CD4-positive, alpha-beta T cell treated with Interleukin-21 for 1 hour (primary cell): ENCODE measurements at regions not wholly inside any gene's neighbourhood (a gene's known extent, or its start where the extent isn't known, plus 50 kb on each side); places are given as distances from the start of the nearest gene placed in this dataset.

Source experiments
- DNase-seq: peaks from one replicate; pipeline ENCODE4 v3.0.0-alpha.2; 2020

DNA sequence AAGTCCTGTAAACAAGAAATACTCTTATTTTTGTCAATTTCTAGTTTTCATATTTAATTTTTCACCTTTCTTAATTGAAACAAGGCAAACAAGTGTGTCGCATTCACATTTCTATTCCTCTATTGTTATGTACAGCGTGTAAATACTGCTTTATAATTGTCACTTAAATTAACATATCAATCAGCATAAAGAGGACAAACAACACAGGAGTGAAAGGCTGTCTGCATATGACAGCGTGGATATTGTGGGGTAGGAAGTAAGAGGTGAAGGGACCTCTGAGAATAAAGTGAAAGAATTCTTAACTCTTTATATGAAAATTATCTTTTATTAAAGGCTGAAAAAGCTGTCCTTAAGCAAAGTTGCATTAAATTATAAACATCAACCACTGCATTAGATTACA lies 797.9 kb upstream of the COBL start:
- no peak for DNase-seq

DNA sequence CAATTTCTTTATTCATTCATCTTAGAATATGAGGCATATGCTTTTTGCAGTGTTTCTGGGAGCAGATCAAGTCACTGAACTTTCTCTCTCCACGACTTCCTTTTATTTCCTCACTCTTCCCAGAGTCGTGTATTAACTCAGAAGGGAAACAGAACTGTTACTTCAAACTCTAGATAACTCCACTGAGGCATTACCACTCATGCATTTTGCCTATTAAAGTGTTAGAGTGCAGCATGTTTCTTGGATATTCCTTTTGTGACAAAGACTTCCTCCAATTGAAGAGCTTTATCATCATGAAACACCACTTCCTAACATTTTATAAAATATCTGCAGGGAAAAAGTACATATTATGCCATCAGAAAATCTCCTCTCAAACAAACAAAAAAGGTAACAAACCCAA lies 797.4 kb upstream of the COBL start:
- DNase-seq, result no peak

DNA sequence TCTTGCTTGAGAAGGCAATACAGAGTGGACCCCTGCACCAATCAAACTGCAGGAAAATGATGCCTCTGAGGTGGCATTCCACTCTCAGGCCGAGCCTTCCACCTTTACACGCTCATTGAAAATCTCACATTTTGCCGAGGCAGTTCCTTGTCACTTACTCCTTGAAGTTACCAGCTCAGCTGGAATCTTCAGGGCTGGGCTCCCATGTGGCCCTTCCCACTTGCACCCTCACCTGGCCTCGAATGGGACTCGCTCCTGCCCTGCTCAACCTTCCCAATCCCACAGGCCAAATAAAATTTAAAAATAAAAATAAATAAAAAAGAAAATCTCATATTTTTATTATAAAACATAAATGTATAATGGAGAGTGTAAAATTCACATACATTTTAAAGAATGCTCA lies 790.7 kb upstream of the COBL start:
- DNase-seq, result no peak

DNA sequence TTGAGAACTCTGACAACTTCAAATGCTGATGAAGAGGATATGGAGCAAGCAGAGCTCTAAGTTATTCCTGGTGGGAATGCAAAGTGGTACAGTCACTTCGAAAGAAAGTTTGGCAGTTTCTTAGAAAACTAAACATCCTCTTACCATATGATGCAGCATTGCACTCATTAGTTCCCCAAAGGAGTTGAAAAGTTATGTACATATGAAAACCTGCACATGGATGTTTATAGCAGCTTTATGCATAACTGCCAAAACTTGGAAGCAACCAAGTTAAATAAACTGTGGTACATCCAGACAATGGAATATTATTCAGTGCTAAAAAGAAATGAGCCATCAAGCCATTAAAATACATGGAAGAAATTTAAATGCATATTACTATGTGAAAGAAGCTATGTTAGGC lies 779.3 kb upstream of the COBL start:
- DNase-seq, result no peak

DNA sequence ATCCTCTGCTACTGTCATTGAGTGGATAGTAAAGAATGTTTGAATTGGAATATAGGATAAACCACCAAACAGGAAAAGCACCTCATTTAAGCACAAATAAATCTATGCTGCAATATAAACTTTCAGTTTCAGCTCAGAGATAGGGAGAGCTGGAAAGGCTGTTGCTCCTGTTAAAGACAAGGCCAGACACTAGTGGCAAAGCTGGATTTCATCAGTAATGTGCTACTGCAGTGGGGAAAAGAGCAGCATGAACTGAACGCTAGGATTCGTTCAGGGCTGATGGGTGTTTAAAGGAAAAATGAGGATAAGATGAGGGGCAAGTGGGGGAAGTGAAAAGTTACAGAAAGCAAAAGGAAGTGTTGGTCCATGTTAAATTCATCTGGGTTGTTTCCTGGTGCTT lies 775.4 kb upstream of the COBL start:
- DNase-seq, result no peak

DNA sequence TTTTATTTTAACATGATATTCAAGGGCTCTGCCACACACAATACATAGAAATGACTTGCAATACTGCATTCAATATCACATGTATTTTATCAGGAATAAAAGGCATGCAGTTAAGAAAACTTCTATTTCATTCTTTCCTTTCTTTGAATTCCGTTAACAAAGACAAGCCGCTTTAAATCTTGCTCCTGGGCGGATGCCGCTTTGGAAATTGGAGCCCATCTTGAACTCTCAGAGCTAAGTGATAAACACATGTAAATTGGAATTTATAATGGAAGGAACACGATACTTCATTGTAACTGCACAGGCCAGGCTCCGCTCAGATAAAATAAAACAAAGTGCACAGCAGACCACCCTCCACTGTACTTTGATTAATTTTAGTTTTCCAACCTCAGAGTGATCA lies 774.5 kb upstream of the COBL start:
- DNase-seq, result no peak

DNA sequence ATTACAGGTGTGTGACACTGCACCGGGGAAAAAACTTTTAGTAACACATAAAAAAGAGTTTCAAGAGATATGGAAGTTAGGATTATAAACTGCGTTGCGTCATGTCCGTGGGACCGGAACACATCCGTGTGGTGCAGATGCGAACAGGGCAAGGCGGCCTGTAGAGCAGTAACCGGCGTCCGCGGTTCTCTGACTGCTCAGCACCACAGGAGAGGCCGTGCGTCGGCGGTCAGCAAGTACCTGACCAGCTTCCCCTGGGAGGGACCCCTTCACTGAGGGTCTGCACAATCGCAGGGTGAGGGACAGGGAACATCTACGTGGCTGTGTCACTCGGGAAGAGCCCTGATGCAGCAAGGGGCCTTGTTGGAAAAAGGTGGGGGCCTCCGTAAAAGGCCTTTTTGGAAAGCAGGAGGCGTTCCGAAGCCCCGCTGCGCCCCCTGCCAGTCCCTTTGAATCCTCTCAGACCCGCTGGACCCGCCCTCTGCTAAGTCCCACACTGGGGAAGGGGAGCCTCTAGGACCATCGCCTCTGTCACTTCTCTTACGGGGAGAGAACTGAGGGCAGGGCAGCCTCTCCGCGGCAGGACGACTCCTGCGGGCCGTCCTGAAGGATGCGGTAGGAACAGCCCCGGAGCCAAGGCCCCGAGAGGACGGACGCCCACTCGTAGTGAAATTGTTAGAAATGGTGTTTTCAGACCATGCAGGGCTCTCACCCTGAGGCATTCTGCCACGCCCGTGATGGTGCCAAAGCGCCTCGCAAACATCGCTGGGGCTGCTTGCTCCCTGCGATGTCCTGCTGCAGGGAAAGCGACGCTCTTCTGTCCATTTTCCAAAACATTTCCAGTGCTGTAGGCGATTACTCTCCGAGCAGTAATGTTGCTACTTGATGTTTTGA lies 771.6 kb upstream of the COBL start:
- DNase-seq, result no peak

DNA sequence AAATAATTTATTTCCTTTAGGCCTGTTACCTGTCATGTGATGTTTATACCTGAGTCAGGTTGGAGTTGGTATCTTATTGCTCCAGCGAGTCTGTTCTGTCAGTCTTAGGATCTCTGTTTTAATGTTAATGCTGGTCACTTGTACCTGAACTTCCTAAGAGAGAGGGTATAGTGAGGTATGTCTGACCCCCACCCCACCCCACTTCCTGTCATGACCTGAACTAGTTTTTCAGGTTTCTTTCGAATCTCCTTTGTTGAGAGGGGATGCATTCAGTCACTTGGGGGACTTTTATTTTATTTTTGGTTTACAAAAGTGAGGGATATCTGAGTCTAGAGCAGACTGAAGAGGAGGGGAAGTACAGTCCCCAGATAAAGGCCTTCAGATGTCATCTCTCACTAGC lies 769.0 kb upstream of the COBL start:
- no peak for DNase-seq

DNA sequence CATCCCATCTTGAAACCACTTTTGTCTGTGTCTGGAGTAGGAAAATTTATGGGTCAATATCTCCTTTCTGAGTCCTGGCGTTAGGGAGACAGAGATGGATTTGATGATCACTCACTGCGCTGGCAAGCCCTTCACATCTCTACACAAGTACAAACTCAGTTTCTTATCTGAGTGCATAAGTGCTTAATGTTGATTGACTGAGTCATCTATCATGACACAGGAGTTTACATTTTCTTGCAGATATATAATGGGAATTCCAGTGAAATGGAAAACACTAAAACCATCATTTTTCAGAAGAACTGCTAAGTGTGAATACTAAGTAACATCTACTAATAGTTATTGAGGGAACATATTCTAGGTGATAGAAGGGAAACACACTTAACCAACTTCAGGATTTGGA lies 763.9 kb upstream of the COBL start:
- no peak for DNase-seq

DNA sequence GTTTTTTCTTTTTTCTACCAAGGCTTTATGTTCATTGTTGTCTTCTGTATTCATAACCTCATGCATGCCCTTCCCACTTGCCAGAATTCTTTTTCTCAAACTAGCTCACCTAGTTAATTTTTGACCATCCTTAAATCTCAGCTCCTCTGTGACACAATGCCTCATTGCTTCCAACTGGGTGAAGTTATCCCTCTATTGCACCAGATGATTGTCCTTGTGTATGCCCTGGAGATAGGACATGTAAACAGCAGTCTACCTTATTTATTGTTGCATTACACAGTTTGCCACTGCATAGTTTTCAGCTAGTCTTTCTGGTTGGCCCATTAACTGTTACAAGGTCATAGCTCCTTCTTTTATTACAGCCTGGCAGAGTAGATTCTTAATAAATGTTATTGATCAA lies 763.1 kb upstream of the COBL start:
- DNase-seq, result no peak

DNA sequence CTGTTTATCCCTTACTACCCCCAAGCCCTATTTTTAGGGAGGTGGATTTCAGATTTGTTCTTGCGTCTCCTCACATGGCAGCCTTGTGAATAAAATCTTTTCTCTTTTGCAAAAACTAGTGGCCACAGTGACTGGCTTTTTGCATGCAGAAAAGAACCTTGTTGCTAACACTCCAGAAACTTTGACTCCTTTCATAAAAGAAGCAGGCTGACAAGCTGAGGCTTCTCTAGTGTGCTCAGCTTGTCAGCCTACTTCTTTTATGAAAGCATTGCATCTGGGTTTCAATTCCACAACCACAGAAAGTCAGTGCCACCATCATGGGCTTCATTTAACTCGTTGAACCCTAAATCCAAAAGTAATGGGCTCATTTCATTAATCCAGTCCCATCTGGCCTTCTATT lies 761.0 kb upstream of the COBL start:
- DNase-seq, result no peak

DNA sequence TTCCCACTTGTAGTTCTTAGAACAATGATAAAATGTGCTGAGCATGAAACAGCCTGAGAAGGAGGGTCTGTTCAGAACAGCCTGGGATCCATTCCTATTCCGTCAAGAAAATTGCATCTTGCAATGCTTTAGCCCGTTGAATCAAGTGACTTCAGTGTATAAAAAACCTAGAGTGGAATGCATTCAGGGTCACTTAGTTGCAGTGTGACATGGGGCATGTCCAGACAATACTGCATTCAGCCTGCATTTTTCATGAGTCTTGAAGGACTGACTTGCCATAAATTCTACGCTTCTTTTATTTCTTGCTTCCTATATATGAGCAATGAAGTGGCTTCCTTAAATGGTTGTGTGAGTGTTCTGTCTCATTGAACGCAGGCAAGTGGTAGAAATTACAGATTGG lies 758.3 kb upstream of the COBL start:
- DNase-seq, result no peak

DNA sequence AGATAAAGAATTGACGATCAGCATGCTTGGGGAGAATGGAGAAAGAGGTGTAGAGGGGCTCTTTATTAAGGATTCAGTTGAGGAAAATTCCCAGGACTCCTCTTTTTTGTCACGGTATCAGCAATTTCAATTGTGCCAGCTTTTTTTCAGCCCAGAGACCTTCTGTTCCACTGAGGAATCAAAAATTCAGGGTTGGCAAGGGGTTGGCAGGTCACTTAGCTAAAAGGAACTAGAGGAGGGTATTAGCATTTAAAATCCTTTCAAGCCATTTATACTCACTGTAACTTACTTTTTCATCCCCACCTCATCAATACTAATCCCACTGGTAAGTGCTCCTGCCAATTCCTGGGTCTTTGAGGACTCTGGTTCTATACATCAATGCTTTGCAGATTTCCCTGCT lies 757.5 kb upstream of the COBL start:
- no peak for DNase-seq

DNA sequence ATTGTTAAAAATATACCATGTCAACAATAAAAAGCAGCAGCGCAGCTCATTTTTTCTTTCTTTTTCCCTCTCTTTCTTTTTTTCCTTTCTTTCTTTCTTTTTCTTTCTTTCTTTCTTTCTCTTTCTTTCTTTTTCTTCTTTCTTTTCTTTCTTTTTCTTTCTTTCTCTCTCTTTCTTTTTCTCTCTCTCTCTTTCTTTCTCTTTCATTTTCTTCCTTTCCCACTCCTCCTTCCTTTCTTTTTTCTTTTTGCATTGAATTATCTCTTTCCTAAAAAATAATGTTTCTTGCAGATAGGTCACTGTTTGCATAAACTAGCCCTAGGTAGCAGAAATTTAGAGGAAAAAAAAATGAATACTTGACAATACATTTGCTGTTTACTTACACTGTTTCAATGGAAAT lies 755.1 kb upstream of the COBL start:
- no peak for DNase-seq

DNA sequence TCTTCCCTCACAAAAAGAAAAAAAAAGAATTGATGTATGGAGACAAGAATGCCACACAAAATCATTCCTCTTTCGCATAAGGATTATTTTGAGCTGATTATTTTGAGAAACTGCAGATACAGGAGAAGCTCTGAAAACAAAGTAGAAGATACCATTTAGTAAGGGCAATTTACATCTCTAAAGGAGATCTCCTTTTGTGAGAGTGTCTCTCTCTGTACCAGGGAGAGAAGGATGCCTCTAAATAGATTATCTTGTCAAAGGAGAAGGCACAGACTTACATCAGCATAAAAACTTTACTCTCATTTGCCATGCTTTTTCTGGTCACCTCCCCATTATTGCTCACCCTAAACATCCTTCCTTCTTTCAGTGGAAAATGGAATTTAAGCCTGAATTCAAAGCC lies 747.9 kb upstream of the COBL start:
- no peak for DNase-seq

DNA sequence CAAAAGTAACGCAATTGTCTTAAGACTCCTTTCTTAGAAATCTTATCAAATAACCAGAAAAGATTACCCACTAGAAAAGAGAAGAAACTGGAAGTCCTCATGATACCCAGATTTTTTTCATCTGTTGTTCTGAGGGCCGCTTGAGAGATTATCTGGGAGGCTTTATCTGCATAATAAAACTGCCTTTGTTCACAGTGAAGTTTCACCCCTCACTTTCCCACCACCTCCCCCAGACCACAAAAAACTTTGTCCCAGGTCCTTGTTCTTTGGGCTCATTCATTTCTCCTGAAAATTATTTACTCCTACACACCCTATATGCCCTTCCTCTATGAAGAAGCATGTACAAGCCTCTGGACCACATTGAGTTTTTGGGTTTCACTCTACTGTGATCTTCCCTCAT lies 745.1 kb upstream of the COBL start:
- no peak for DNase-seq

DNA sequence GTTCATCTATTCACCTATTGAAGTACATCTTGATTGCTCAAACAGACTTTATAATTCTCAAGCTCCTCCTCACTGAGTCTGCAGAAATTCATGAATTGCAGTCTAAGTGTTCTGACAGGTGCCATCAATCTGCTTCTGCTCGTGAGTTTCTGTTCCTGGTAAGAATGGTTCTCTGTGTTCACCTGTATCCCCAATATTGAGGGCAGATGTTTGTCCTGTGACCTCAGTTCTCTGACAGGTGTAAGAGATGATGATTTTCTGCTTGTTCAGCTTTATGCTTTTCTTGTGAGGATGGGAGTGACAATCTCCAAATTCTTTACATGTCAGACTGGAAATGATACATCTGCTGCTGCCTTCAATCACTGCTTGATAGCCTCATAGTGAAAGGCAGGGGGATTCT lies 736.9 kb upstream of the COBL start:
- no peak for DNase-seq

DNA sequence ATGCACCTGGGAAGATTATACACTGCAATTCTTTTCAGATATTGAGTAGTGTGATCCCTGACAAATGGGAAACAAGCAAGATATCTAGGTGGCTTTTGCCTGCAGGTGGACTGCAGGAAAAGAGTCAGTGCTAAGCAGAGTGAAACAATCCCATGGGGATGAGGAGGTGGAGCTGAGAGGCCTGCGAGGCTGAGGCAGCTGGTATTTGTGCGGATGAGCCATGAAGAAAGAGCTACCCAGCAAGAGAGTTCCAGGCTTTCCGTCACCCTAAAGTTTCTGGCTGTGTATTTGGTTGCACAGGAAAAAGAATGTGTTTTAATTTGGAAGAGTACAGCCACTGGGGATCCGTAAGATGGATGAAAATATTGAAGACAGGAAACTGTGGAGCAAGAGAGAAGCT lies 714.1 kb upstream of the COBL start:
- no peak for DNase-seq

DNA sequence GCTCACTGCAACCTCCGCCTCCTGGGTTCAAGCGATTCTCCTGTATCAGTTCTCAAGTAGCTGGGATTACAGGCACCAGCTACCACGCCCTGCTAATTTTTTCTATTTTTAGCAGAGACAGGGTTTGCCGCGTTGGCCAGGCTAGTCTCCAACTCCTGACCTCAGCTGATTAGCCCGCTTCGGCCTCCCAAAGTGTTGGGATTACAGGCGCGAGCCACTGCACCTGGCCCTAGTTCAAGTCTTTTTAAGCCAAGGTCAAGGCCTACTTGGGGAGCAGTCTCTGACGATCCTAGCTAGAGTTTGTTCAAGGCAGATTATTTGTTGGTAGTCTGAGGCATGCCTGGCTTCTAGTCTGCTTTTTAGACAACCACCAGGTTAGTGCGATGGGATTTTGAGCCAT lies 709.5 kb upstream of the COBL start:
- DNase-seq, result no peak

DNA sequence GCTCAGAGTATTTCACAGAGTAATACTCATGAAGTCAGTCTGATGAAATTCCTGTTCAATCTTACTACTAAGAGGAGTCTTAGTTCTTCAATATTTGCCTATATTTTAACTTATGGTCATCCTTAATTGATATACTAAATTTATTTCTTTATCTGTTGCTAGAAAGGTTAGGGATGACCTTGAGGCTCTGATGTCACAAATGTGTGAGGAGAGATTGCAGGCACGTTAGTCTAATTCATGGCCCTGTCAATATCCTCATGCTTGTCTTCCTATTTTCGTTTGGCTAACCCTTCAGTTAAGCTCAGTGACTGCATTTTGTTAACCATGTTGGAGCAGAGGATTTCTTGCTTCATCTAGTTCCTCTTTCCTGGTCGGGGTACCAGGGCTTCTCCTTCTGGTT lies 704.7 kb upstream of the COBL start:
- no peak for DNase-seq

DNA sequence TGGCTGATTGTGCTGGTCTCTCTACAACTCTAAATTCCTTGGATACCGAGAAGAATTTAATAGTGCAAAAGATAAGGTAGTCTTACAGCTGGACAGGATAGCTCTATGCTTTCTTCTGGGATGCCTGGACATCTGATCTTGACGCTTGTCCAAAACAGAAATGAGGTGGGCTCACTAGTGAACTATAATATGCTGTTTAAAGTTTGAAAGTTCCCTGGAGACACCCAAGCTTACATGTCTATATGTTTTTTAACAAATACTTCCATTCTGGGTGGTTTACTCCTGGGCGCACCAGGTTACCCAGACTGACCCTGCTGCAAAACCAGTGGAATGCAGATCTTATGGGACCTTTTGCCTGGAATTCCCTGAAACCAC lies 702.1 kb upstream of the COBL start:
- DNase-seq, result no peak

DNA sequence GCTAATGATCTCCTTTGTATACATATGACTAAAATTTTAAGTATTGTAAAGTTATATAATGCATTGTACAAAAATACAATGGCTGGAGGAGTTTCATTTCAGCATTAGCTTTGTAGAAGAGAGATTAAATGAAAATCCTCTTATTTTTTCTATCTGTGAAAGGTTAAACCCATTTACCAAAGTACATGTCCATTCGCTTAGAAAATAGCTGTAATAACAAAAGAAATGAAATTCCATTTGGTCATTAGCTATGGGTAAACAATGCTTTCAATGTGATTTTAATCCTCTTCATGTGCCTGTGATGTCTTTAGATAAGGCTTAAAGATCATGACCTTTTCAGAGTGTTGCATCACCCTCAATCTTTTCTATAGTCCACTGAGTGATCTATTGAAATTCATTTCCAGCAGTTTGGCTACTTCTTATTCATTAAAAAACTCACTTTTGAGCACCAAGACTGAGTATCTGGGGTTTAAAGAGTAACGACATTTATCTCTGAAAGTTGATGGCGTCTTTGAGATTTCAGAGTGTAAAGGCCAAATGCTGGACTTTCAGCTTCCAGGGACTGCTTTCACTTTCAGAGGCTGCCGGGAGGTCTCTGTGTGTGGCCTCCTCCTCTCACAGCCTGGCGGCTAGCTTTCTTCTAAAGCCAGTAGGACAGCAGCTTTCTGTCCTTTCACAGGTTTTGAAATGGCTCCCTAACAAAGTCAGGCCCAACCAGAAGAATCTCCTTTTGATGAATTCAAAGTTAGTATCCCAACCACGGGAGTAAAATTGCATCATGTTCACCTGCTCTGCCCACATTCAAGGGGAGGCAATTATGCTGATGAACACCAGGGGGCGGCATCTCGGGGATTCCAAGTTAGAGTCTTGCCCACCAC lies 701.4 kb upstream of the COBL start:
- DNase-seq, result no peak

DNA sequence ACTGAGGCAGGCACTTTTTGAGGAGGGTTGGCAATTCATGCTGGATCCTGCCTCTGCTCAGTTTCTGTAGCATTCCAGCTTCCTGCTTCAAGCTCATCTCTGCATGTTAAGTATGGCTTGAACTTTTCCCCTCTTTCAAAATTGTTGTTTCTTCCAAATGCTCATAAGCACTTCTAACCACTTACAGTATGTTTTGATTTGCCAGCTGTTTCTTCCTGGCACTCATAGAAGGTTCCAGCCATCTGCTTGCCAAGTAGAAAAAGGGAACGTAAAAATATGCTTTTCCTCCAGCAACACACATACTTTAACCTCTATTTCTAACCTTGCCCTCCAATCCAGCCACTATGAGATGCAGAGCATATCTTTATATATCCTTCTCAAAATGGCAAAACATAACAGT lies 692.6 kb upstream of the COBL start:
- DNase-seq, result no peak

DNA sequence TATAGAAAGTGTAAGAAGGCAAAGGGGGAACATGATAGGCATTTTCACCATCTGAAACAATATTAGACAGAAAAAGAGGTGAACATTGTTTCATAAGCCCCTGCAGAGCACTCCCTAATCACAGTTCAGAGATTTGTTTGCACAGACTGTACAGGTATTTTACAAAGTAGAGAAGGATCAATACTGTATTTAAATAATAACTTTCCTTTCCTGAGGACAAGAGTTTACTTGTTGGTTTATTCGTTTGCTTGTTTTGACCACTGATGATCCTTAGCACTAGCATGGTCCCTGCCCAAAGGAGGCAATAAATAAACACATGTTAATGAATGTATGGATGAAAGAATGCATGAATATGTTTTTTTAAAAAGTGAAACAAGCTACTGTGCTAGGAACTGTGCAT lies 690.1 kb upstream of the COBL start:
- DNase-seq, result no peak

DNA sequence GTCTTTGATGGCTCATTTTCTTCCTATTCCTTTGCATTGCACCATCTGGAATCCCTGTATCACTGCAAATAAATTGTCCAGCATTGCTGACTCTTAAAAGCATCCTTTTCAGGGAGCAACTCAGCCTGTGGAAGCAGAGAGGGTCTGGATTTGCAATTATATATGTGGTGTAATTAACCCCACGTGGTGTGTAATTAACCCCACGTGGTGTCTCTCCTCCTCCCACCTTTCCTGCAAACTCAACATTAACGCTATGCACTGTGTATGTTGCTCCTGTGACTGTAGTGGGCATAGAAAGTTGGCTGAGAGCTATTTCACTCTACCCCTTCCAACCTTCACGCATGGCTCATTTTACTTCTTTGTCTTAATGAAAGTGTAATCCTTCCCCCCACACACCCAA lies 689.0 kb upstream of the COBL start:
- DNase-seq, result no peak
